CD4-positive, alpha-beta T cell treated with Interleukin-4 for 1 hour (primary cell): ENCODE measurements at regions not wholly inside any gene's neighbourhood (a gene's known extent, or its start where the extent isn't known, plus 50 kb on each side); places are given as distances from the start of the nearest gene placed in this dataset.

Experiments
- DNase-seq, 2 donors: peaks; one replicate each; pipeline ENCODE4 v3.0.0-alpha.2; 2020 to 2022

GRCh38 chr18:21162786-21163185 is 51.2 kb upstream of the ROCK1 start:
- no peak for DNase-seq

- DNase-seq, result peak; percentile 19 to 40
These were observed 52.3 kb upstream of the ROCK1 start for GRCh38 chr18:21163647-21164547.

- DNase-seq, result no peak
These were observed 53.0 kb upstream of the ROCK1 start for GRCh38 chr18:21164548-21165095.

GRCh38 chr18:21167641-21168377 is 56.2 kb upstream of the ROCK1 start:
- DNase-seq, result no peak

- DNase-seq, result no peak
These were observed 57.3 kb upstream of the ROCK1 start for GRCh38 chr18:21168880-21169279.

- no peak for DNase-seq
These were observed 64.2 kb upstream of the GREB1L start for GRCh38 chr18:21177822-21178221.

GRCh38 chr18:21179590-21180220 is 62.3 kb upstream of the GREB1L start:
- peak; percentile 46 to 55 for DNase-seq

GRCh38 chr18:21180588-21180987 is 61.4 kb upstream of the GREB1L start:
- DNase-seq, result no peak

GRCh38 chr18:21181766-21182165 is 60.3 kb upstream of the GREB1L start:
- DNase-seq, result no peak

- DNase-seq, result no peak
These were observed 58.4 kb upstream of the GREB1L start for GRCh38 chr18:21183670-21184069.

GRCh38 chr18:21184396-21184996 is 57.5 kb upstream of the GREB1L start:
- DNase-seq, result no peak

- no peak for DNase-seq
These were observed 54.1 kb upstream of the GREB1L start for GRCh38 chr18:21187886-21188285.

GRCh38 chr18:21191596-21192307 is 50.3 kb upstream of the GREB1L start:
- no peak for DNase-seq
